Tongue (tissue), 1 donor: ENCODE measurements at regions not wholly inside any gene's neighbourhood (a gene's known extent, or its start where the extent isn't known, plus 50 kb on each side); places are given as distances from the start of the nearest gene placed in this dataset.
"Not testable (repeated sequence)": the region's sequence is repeated elsewhere in the genome, so short reads cannot be mapped to it uniquely, and the experiment has no call there.

Experiments used
- DNase-seq: peaks from one replicate; pipeline ENCODE4 v3.0.0-alpha.2; 2015

DNA sequence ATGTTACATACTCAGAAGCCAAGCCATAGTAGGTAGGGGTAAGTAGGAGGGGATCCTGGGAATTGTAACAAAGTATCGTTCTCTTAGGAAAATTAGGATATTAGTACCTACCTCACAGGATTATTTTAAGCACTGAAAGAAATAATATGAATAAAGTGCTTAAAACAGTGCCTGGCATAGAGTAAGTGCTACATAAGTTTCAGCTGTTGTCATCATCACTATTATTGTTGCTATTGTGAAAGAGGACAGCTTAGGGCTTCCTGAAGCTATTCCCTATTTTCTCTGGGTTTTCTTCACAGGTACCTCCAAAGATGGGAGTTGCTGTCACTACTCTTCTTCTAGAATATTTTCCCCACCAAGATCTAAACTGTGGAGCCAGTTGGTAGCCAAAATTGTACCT, 443.7 kb upstream of the FGF16 start:
- DNase-seq: no peak

- DNase-seq: no peak
These were observed 443.2 kb upstream of the FGF16 start for GRCh38 chrX:77003956-77004355.

DNA sequence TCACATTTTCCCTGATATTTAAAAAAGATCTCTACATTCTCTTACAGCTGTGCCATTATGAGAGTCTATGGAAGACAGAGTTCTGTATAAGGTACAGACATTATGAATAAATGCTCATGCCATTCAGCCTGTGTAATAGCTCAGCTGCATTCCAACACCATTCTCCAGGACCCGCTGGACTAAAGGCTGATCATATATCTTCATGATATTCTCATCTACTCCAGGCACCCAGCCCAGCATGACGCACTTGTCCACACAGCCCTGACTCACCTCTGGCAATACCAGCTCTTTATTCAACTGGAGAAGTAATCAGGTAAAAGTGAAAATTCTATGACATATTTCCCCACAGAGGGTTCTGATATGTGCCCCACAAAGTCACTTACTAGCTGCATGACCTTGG, 437.5 kb upstream of the FGF16 start:
- DNase-seq: peak; percentile 17

GRCh38 chrX:77014377-77015372, 432.5 kb upstream of the FGF16 start:
- DNase-seq: peak; percentile 64

DNA sequence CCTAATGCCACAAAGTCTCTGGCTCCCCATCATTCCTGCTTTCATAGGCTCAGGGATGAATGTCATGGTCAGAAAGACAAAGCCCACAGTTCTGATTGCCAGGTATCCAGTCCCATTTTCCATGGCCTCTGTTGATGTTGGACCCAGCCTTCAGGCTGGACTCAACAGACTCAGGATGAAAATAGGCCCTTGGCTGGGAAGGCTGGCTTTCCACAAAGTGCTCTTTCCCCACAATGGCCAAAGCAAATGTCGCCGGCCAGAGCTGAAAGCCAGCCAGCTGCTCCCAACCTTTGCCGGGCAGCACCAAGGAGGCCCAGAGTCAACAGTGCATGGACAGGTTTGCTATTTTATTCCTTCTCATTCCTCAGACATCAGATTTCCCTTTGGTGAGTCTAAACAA, 430.1 kb upstream of the FGF16 start:
- no peak for DNase-seq

GRCh38 chrX:77046180-77046810, 400.9 kb upstream of the FGF16 start:
- DNase-seq: peak; percentile 2

- DNase-seq: peak; percentile 56
These were observed 386.6 kb upstream of the FGF16 start for GRCh38 chrX:77060572-77060971.

- no peak for DNase-seq
These were observed 386.2 kb upstream of the FGF16 start for GRCh38 chrX:77061022-77061421.

DNA sequence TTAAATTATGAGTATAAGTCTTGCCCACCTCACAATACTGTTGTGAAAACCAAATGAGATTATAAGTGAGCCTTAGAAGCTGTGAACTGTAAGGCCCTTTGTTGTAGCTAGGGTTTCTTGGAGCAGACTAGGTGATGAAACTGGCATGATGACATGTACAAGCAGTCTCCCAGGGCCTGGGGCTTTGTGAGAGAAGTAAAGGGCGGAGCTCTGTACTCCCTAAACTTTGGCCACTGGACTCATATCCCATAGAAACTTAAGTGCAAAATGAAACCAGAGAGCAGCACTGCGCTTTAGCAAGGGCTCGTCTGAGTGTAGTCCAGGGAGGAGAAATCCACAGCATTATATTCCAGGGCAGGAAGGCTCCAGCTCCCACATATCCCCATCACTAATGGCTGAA, 385.6 kb upstream of the FGF16 start:
- peak; percentile 40 for DNase-seq

GRCh38 chrX:77065896-77066295, 381.3 kb upstream of the FGF16 start:
- DNase-seq: no peak

GRCh38 chrX:77070202-77070918, 376.8 kb upstream of the FGF16 start:
- no peak for DNase-seq

- peak; percentile 35 for DNase-seq
These were observed 370.3 kb upstream of the FGF16 start for GRCh38 chrX:77076896-77077295.

- DNase-seq: not testable (repeated sequence)
These were observed 366.0 kb upstream of the FGF16 start for GRCh38 chrX:77081237-77081636.

DNA sequence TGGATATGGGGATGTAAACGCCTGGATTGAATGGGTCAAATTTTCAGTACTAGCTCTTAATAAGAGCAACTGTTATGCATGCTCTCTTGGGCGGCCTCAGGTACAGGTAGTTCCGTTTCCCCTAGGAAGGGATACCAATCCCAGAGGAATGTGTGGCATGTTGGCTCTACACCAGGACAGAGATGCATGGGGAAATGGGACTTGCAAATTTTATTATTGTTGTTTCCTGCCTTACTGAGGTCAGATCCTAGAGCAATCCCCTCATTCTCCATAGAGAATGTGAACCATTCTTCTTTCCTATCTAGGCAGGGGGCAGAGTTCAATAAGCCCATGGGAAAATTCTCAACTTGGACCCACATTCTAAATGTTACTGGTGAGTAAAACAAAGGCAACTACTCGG, 361.8 kb upstream of the FGF16 start:
- no peak for DNase-seq

DNA sequence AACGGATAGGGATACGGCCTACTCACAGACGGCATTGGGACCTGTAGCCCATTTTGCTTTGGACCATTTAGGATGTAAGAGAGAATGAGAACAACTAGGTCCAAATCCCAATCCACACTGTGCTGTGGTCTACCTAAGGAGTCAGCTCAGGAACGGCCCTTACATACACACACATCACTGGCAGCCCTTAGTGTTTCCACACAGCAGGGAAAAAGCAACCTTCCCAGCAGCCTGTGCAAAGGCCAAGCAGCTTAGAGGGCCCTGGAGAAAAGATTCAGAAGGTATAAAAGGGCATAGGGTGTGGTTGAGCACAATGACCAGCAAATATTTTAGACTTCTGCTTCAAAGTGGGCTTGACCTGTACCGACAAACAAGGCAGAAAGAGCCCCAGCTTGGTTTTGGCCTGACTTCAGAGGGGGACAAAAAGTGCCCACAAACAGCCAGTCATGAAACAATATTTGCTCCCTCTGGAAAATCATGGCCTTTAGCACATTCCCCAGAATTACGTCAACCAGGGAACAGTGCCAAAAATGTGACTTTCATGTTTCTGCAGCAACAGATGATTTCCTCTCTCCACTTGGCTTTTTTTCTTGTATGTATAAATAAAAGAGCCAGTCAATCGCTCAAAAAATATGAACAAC, 359.5 kb upstream of the FGF16 start:
- DNase-seq: peak; percentile 88

GRCh38 chrX:77088233-77088632, 359.0 kb upstream of the FGF16 start:
- DNase-seq: no peak

- DNase-seq: no peak
These were observed 332.7 kb upstream of the FGF16 start for GRCh38 chrX:77114501-77114900.

GRCh38 chrX:77118686-77119085, 328.5 kb upstream of the FGF16 start:
- DNase-seq: peak; percentile 1

GRCh38 chrX:77119706-77120105, 327.5 kb upstream of the FGF16 start:
- no peak for DNase-seq

- not testable (repeated sequence) for DNase-seq
These were observed 323.3 kb upstream of the FGF16 start for GRCh38 chrX:77123917-77124316.

GRCh38 chrX:77127571-77127970, 319.6 kb upstream of the FGF16 start:
- DNase-seq: not testable (repeated sequence)

DNA sequence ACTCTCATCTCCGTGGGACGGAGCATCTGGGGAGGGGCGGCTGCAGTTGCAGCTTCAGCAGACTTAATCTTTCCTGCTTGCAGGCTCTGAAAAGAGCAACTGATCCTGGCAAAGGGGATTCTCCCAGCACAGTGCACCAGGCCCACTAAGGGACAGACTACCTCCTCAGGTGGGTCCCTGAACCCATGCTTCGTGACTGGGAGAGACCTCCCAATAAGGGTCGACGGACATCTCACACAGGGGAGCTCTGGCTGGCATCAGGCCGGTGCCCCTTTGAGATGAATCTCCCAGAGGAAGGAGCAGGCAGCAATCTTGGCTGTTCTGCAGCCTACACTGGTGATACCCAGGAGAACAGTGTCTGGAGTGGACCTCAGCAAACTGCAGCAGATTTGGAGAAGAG, 303.3 kb upstream of the FGF16 start:
- DNase-seq: no peak
